Lower leg skin (tissue), 4 donors: ENCODE measurements at regions not wholly inside any gene's neighbourhood (a gene's known extent, or its start where the extent isn't known, plus 50 kb on each side); places are given as distances from the start of the nearest gene placed in this dataset.

Source experiments
- DNase-seq, 2 donors: peaks; one replicate each; pipeline ENCODE4 v3.0.0-alpha.2; 2019; ENCODE audit warnings: low spot score in 2 of 2
- H3K4me3 ChIP-seq: fragments of 200-600 bp; sonication (generic); 2 replicates; pipeline ENCODE4 v1.5.1; 2017; ENCODE audit warnings: mild to moderate bottlenecking, low read depth; ENCODE audit not compliant: poor library complexity, severe bottlenecking
- CTCF ChIP-seq, 3 donors: fragments of 450-650 bp; IDR thresholded peaks; one replicate each; pipeline ENCODE4 v1.5.1; 2016; ENCODE audit warnings: antibody characterized with exemption in 3 of 3, mild to moderate bottlenecking in 3 of 3, moderate library complexity in 2 of 3
- POLR2A ChIP-seq, 2 donors: fragments of 450-650 bp; IDR thresholded peaks; one replicate each; pipeline ENCODE4 v1.6.1; 2016 to 2017; ENCODE audit warnings: antibody characterized with exemption in 2 of 2, mild to moderate bottlenecking in 1 of 2, moderate library complexity in 1 of 2
- WGBS, 2 donors: methylation state at CpG; one replicate each; pipeline ENCODE4 v1.1.5; 2018; 5-methylcytosine and 5-hydroxymethylcytosine counted together
- intact Hi-C: fragments of 100-400 bp; cut with DNase I; formaldehyde crosslinking; loops from one replicate; pipeline ENCODE4 v1.15.0; 2023; ENCODE audit warnings: low total_unique reads

- no peak for DNase-seq
- WGBS, 2 donors: 68 to 74% methylated on average over 4 of the region's 4 CpGs
These were observed 329.5 kb upstream of the KHDRBS2 start for GRCh38 chr6:62615366-62616015.

GRCh38 chr6:62614442-62614841, 328.4 kb upstream of the KHDRBS2 start:
- intact Hi-C loops: no loop called here
- TF ChIP-seq POLR2A (IDR thresholded peaks at IDR 0.05): no peak
- no peak for TF ChIP-seq CTCF (IDR thresholded peaks at IDR 0.05)
- no peak overlapping the region for H3K4me3 ChIP-seq
- DNase-seq: no peak

More at GRCh38 chr6:62615366-62616015, 329.5 kb upstream of the KHDRBS2 start:
- TF ChIP-seq CTCF (IDR thresholded peaks at IDR 0.05) (no peak), POLR2A (IDR thresholded peaks at IDR 0.05) (no peak)
- H3K4me3 ChIP-seq: no peak overlapping the region
- intact Hi-C loops: no loop called here

GRCh38 chr6:62613928-62614327, 327.9 kb upstream of the KHDRBS2 start:
- DNase-seq: no peak
- intact Hi-C loops: no loop called here

GRCh38 chr6:62612471-62612870, 326.4 kb upstream of the KHDRBS2 start:
- WGBS, 2 donors: 56 to 72% methylated on average over 3 of the region's 3 CpGs
- intact Hi-C loops: no loop called here
- no peak for DNase-seq
- no peak overlapping the region for H3K4me3 ChIP-seq
- no peak for TF ChIP-seq POLR2A (IDR thresholded peaks at IDR 0.05)
- no peak for TF ChIP-seq CTCF (IDR thresholded peaks at IDR 0.05)

More at GRCh38 chr6:62613928-62614327, 327.9 kb upstream of the KHDRBS2 start:
- TF ChIP-seq POLR2A (IDR thresholded peaks at IDR 0.05): no peak
- TF ChIP-seq CTCF (IDR thresholded peaks at IDR 0.05): no peak
- H3K4me3 ChIP-seq: no peak overlapping the region
- 51 to 59% methylated on average over 3 of the region's 3 CpGs for WGBS, 2 donors

- intact Hi-C loops: no loop called here
- H3K4me3 ChIP-seq: no peak overlapping the region
- DNase-seq: no peak
- TF ChIP-seq CTCF (IDR thresholded peaks at IDR 0.05) (no peak), POLR2A (IDR thresholded peaks at IDR 0.05) (no peak)
- 84 to 85% methylated on average over 1 of the region's 1 CpG for WGBS, 2 donors
These were observed 284.3 kb upstream of the KHDRBS2 start for GRCh38 chr6:62570372-62570771.

- DNase-seq: no peak
- intact Hi-C loops: no loop called here
- H3K4me3 ChIP-seq: no peak overlapping the region
- 81 to 90% methylated on average over 2 of the region's 2 CpGs for WGBS, 2 donors
- no peak for TF ChIP-seq CTCF (IDR thresholded peaks at IDR 0.05)
- TF ChIP-seq POLR2A (IDR thresholded peaks at IDR 0.05): no peak
These were observed 255.5 kb upstream of the KHDRBS2 start for GRCh38 chr6:62541502-62541901.
